ENCODE measurements at regions not wholly inside any gene's neighbourhood (a gene's known extent, or its start where the extent isn't known, plus 50 kb on each side); places are given as distances from the start of the nearest gene placed in this dataset.

DNA sequence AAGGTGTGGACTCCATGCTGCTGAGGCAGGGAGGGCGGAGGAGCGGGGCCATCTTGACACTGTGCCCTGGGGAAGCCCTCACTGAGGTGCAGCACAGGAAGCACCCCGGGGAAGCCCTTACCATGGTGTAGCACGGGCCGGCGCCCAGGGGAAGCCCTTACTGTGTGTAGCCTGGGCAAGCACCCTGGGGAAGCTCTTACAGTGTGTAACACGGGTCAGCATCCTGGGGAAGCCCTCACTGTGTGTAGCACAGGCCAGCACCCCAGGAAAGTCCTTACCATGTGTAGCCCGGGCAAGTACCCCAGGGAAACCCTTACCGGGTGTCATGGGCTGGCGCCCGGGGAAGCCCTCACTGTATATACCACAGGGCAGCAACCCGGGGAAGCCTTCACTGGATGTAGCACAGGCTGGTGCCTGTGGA, 62.6 kb upstream of the ZNF354B start:
- TF ChIP-seq POLR2A (IDR thresholded peaks at IDR 0.05) = no peak
- TF ChIP-seq, protein P1, sequence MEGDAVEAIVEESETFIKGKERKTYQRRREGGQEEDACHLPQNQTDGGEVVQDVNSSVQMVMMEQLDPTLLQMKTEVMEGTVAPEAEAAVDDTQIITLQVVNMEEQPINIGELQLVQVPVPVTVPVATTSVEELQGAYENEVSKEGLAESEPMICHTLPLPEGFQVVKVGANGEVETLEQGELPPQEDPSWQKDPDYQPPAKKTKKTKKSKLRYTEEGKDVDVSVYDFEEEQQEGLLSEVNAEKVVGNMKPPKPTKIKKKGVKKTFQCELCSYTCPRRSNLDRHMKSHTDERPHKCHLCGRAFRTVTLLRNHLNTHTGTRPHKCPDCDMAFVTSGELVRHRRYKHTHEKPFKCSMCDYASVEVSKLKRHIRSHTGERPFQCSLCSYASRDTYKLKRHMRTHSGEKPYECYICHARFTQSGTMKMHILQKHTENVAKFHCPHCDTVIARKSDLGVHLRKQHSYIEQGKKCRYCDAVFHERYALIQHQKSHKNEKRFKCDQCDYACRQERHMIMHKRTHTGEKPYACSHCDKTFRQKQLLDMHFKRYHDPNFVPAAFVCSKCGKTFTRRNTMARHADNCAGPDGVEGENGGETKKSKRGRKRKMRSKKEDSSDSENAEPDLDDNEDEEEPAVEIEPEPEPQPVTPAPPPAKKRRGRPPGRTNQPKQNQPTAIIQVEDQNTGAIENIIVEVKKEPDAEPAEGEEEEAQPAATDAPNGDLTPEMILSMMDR (IDR thresholded peaks at IDR 0.05) = no peak
